Naive thymus-derived CD4-positive, alpha-beta T cell (primary cell): ENCODE measurements at regions not wholly inside any gene's neighbourhood (a gene's known extent, or its start where the extent isn't known, plus 50 kb on each side); places are given as distances from the start of the nearest gene placed in this dataset.

Experiments
- ATAC-seq: fragments of 150-1000 bp; cut with Tn5 transposase; 2 replicates; pipeline ENCODE4 v1.10.0; 2021; ENCODE audit warnings: mild to moderate bottlenecking, moderate library complexity
- CTCF ChIA-PET: fragments of 350-600 bp; sonication (Branson Sonifier 250); formaldehyde crosslinking; loops from one replicate; lab custom pipeline; 2021; ENCODE audit warnings: antibody characterized with exemption; lab: Charles Lee
- POLR2A ChIA-PET: fragments of 350-600 bp; sonication (Branson Sonifier 250); formaldehyde crosslinking; loops from one replicate; lab custom pipeline; 2021; ENCODE audit warnings: antibody characterized with exemption, inconsistent platforms; lab: Charles Lee
- DNase-seq, 9 donors: peaks; one replicate each; pipeline versions ENCODE4 v3.0.0 to v3.0.0-alpha.2; 2020 to 2022; ENCODE audit warnings: mixed read lengths in 1 of 9
- H3K27ac ChIP-seq: one replicate; pipeline ENCODE4 v1.7.0; 2013; ENCODE audit warnings: mild to moderate bottlenecking, low read depth, low read length, moderate library complexity
- H3K27me3 ChIP-seq, 2 donors: one replicate each; pipeline ENCODE4 v1.7.0; 2013; ENCODE audit warnings: low read length in 2 of 2, mild to moderate bottlenecking in 2 of 2, moderate library complexity in 2 of 2; ENCODE audit not compliant: control insufficient read depth in 2 of 2, insufficient read depth in 2 of 2
- H3K36me3 ChIP-seq, 3 experiments: 1 replicate in 2 of 3; 2 replicates in 1 of 3; pipeline ENCODE4 v1.7.0; 2013; ENCODE audit warnings: low read length in 3 of 3, mild to moderate bottlenecking in 3 of 3, moderate library complexity in 1 of 3; ENCODE audit not compliant: insufficient read depth in 3 of 3, control insufficient read depth in 2 of 3
- H3K4me1 ChIP-seq, 2 donors: one replicate each; pipeline ENCODE4 v1.7.0; 2013; ENCODE audit warnings: low read length in 2 of 2, mild to moderate bottlenecking in 2 of 2, moderate library complexity in 1 of 2; ENCODE audit not compliant: control insufficient read depth in 2 of 2, insufficient read depth in 2 of 2
- H3K4me3 ChIP-seq: 2 replicates; pipeline ENCODE4 v1.7.0; 2013; ENCODE audit warnings: mild to moderate bottlenecking, low read length
- H3K9me3 ChIP-seq, 3 experiments: 1 replicate in 2 of 3; 2 replicates in 1 of 3; pipeline ENCODE4 v1.7.0; 2013; ENCODE audit warnings: low read length in 3 of 3; ENCODE audit not compliant: control insufficient read depth in 2 of 3
- H3K27ac Mint-ChIP-seq, 9 donors: one replicate each; pipeline ENCODE4 v1.8.0; 2020 to 2022; ENCODE audit warnings: mixed read lengths in 9 of 9, mild to moderate bottlenecking in 8 of 9, moderate library complexity in 5 of 9, inconsistent platforms in 2 of 9
- H3K27me3 Mint-ChIP-seq, 5 donors: one replicate each; pipeline ENCODE4 v1.8.0; 2021 to 2022; ENCODE audit warnings: mixed read lengths in 5 of 5, mild to moderate bottlenecking in 1 of 5
- H3K36me3 Mint-ChIP-seq, 5 donors: one replicate each; pipeline ENCODE4 v1.8.0; 2020 to 2022; ENCODE audit warnings: mixed read lengths in 5 of 5, mild to moderate bottlenecking in 3 of 5, inconsistent platforms in 1 of 5
- H3K4me1 Mint-ChIP-seq, 7 donors: one replicate each; pipeline ENCODE4 v1.8.0; 2020 to 2022; ENCODE audit warnings: mixed read lengths in 7 of 7, mild to moderate bottlenecking in 3 of 7, inconsistent platforms in 1 of 7
- H3K4me3 Mint-ChIP-seq, 10 donors: one replicate each; pipeline ENCODE4 v1.8.0; 2020 to 2022; ENCODE audit warnings: mild to moderate bottlenecking in 10 of 10, mixed read lengths in 10 of 10, moderate library complexity in 6 of 10, inconsistent platforms in 2 of 10
- H3K9me3 Mint-ChIP-seq, 11 donors: one replicate each; pipeline ENCODE4 v1.8.0; 2020 to 2022; ENCODE audit warnings: mixed read lengths in 11 of 11, mild to moderate bottlenecking in 4 of 11, inconsistent platforms in 1 of 11, moderate library complexity in 1 of 11
- intact Hi-C, 2 donors: fragments of 100-400 bp; cut with micrococcal nuclease; formaldehyde crosslinking; loops; one replicate each; pipeline ENCODE4 v1.15.1; 2023

- Mint-ChIP-seq H3K4me1 (no peaks in the 10 kb centered on the region), H3K27ac (no peak overlapping the region), H3K9me3 (peaks cover 0 to 13% (median 5%) of the 10 kb centered on the region in 11 donors), H3K36me3 (no peaks in the 10 kb centered on the region), H3K27me3 (no peaks in the 10 kb centered on the region), H3K4me3 (no peak overlapping the region)
- ChIA-PET CTCF (no interaction called here), POLR2A (no interaction called here)
- no peaks in the 10 kb centered on the region for H3K9me3 ChIP-seq
- no peak for DNase-seq
- H3K36me3 ChIP-seq: no peaks in the 10 kb centered on the region
- H3K27me3 ChIP-seq: no peaks in the 10 kb centered on the region
- intact Hi-C loops: no loop called here
- no peak for ATAC-seq
- no peak overlapping the region for H3K4me3 ChIP-seq
- H3K27ac ChIP-seq: no peak overlapping the region
- no peaks in the 10 kb centered on the region for H3K4me1 ChIP-seq
Measured at GRCh38 chr18:72605376-72605775, 61.2 kb upstream of the CBLN2 start.

- Histone ChIP-seq H3K27me3 (no peaks in the 10 kb centered on the region), H3K9me3 (no peaks in the 10 kb centered on the region), H3K4me3 (no peak overlapping the region), H3K27ac (no peak overlapping the region), H3K4me1 (no peaks in the 10 kb centered on the region), H3K36me3 (no peaks in the 10 kb centered on the region)
- H3K4me3 Mint-ChIP-seq: no peak overlapping the region
- no peak for DNase-seq
- peaks cover 0 to 11% (median 0%) of the 10 kb centered on the region in 5 donors for H3K27me3 Mint-ChIP-seq
- intact Hi-C loops: no loop called here
- H3K27ac Mint-ChIP-seq: no peak overlapping the region
- ChIA-PET POLR2A (no interaction called here), CTCF (no interaction called here)
- no peaks in the 10 kb centered on the region for H3K4me1 Mint-ChIP-seq
- peaks cover 0 to 16% (median 5%) of the 10 kb centered on the region in 11 donors for H3K9me3 Mint-ChIP-seq
- no peak for ATAC-seq
- no peaks in the 10 kb centered on the region for H3K36me3 Mint-ChIP-seq
Measured at GRCh38 chr18:72601944-72602343, 57.8 kb upstream of the CBLN2 start.

- H3K27ac Mint-ChIP-seq: no peak overlapping the region
- ATAC-seq (no peak), DNase-seq (no peak)
- Histone ChIP-seq H3K4me1 (no peaks in the 10 kb centered on the region), H3K27me3 (no peaks in the 10 kb centered on the region), H3K27ac (no peak overlapping the region), H3K9me3 (no peaks in the 10 kb centered on the region), H3K4me3 (no peak overlapping the region), H3K36me3 (no peaks in the 10 kb centered on the region)
- peaks cover 0 to 11% (median 0%) of the 10 kb centered on the region in 5 donors for H3K27me3 Mint-ChIP-seq
- ChIA-PET POLR2A (no interaction called here), CTCF (no interaction called here)
- H3K36me3 Mint-ChIP-seq: no peaks in the 10 kb centered on the region
- H3K4me3 Mint-ChIP-seq: no peak overlapping the region
- H3K9me3 Mint-ChIP-seq: peaks cover 0 to 16% (median 5%) of the 10 kb centered on the region in 11 donors
- H3K4me1 Mint-ChIP-seq: no peaks in the 10 kb centered on the region
- intact Hi-C loops: no loop called here
Measured at GRCh38 chr18:72601481-72601880, 57.3 kb upstream of the CBLN2 start.
